SW480 (cell line): ENCODE measurements at regions not wholly inside any gene's neighbourhood (a gene's known extent, or its start where the extent isn't known, plus 50 kb on each side); places are given as distances from the start of the nearest gene placed in this dataset.

Experiments used
- DNase-seq: peaks from one replicate; pipeline ENCODE4 v3.0.0-alpha.2; 2016; ENCODE audit warnings: low spot score

GRCh38 chr20:24261351-24261750, 208.1 kb upstream of the SYNDIG1 start:
- DNase-seq, result no peak

- DNase-seq, result no peak
Observed at GRCh38 chr20:24257171-24257570, 212.3 kb upstream of the SYNDIG1 start.

- DNase-seq, result no peak
Observed at GRCh38 chr20:24256307-24256706, 213.1 kb upstream of the SYNDIG1 start.

- no peak for DNase-seq
Observed at GRCh38 chr20:24254480-24254879, 214.9 kb upstream of the SYNDIG1 start.

GRCh38 chr20:24253321-24253720, 216.1 kb upstream of the SYNDIG1 start:
- no peak for DNase-seq

GRCh38 chr20:24245094-24245493, 224.3 kb upstream of the SYNDIG1 start:
- no peak for DNase-seq

- DNase-seq, result no peak
Observed at GRCh38 chr20:24242763-24243162, 226.7 kb upstream of the SYNDIG1 start.

- no peak for DNase-seq
Observed at GRCh38 chr20:24241466-24241865, 228.0 kb upstream of the SYNDIG1 start.

- DNase-seq, result no peak
Observed at GRCh38 chr20:24236963-24237362, 232.5 kb upstream of the SYNDIG1 start.

GRCh38 chr20:24236201-24236600, 233.2 kb upstream of the SYNDIG1 start:
- DNase-seq, result no peak

- DNase-seq, result peak; percentile 46
Observed at GRCh38 chr20:24235296-24236175, 233.9 kb upstream of the SYNDIG1 start.

- no peak for DNase-seq
Observed at GRCh38 chr20:24227600-24227999, 239.0 kb upstream of the GGTLC1 start.

- no peak for DNase-seq
Observed at GRCh38 chr20:24212494-24212893, 223.9 kb upstream of the GGTLC1 start.

GRCh38 chr20:24211972-24212371, 223.4 kb upstream of the GGTLC1 start:
- no peak for DNase-seq

GRCh38 chr20:24210356-24210755, 221.8 kb upstream of the GGTLC1 start:
- DNase-seq, result no peak

GRCh38 chr20:24208652-24209051, 220.1 kb upstream of the GGTLC1 start:
- DNase-seq, result peak; percentile 22

- no peak for DNase-seq
Observed at GRCh38 chr20:24207803-24208300, 219.3 kb upstream of the GGTLC1 start.

- peak; percentile 21 for DNase-seq
Observed at GRCh38 chr20:24206995-24207394, 218.4 kb upstream of the GGTLC1 start.

- DNase-seq, result no peak
Observed at GRCh38 chr20:24203526-24204183, 215.1 kb upstream of the GGTLC1 start.

- peak; percentile 5 for DNase-seq
Observed at GRCh38 chr20:24199501-24199900, 210.9 kb upstream of the GGTLC1 start.

GRCh38 chr20:24194143-24194542, 205.6 kb upstream of the GGTLC1 start:
- peak; percentile 25 for DNase-seq

- DNase-seq, result no peak
Observed at GRCh38 chr20:24190905-24191304, 202.3 kb upstream of the GGTLC1 start.

GRCh38 chr20:24185791-24186190, 197.2 kb upstream of the GGTLC1 start:
- DNase-seq, result no peak
